Subcutaneous abdominal adipose tissue (tissue), 5 donors: ENCODE measurements at regions not wholly inside any gene's neighbourhood (a gene's known extent, or its start where the extent isn't known, plus 50 kb on each side); places are given as distances from the start of the nearest gene placed in this dataset.

Experiments used
- H3K27ac ChIP-seq: one replicate; pipeline ENCODE4 v1.7.0; 2013; ENCODE audit warnings: low read depth, mild to moderate bottlenecking, inconsistent platforms, low read length, moderate library complexity
- H3K27me3 ChIP-seq, 5 donors: one replicate each; pipeline ENCODE4 v1.7.0; 2013; ENCODE audit warnings: low read length in 5 of 5, inconsistent platforms in 1 of 5; ENCODE audit not compliant: control insufficient read depth in 5 of 5, insufficient read depth in 4 of 5
- H3K36me3 ChIP-seq, 5 donors: one replicate each; pipeline ENCODE4 v1.7.0; 2013; ENCODE audit warnings: low read length in 5 of 5; ENCODE audit not compliant: control insufficient read depth in 5 of 5, insufficient read depth in 5 of 5
- H3K4me1 ChIP-seq, 5 donors: one replicate each; pipeline ENCODE4 v1.7.0; 2013; ENCODE audit warnings: low read length in 5 of 5, mild to moderate bottlenecking in 3 of 5, moderate library complexity in 1 of 5; ENCODE audit not compliant: control insufficient read depth in 5 of 5, insufficient read depth in 5 of 5
- H3K4me3 ChIP-seq, 5 donors: one replicate each; pipeline ENCODE4 v1.7.0; 2013; ENCODE audit warnings: low read length in 5 of 5, low read depth in 1 of 5
- H3K9ac ChIP-seq, 5 donors: one replicate each; pipeline ENCODE4 v1.7.0; 2013; ENCODE audit warnings: low read length in 5 of 5, mild to moderate bottlenecking in 4 of 5, moderate library complexity in 3 of 5
- H3K9me3 ChIP-seq, 5 donors: one replicate each; pipeline ENCODE4 v1.7.0; 2013; ENCODE audit warnings: low read length in 5 of 5; ENCODE audit not compliant: control insufficient read depth in 5 of 5
- donor health status: healthy.
- donor health status: healthy.
- donor health status: healthy.
- donor health status: healthy.
- donor health status: healthy.

DNA sequence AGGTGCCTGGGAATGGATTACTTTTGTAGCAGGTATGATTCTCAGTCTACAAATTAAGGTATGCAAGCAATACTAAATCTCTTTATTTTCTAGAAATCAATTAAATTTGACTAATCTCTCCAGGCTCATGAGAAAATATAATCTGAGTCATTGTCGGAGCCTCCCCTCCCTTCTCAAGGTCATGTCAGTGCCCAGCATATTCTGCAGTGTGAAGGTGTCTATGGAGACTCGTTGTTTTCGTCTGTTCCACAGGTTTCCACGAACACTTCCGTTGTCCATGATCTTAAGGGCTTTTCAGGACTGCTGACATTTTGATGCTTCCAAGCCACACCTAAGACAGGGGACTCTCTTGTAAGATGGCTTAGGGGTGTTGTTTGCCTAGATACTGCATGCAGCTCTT, 56.6 kb upstream of the SCOC start:
- Histone ChIP-seq H3K27ac (no peak overlapping the region), H3K4me1 (peaks cover 2 to 27% (median 6%) of the 10 kb centered on the region in 5 donors), H3K9ac (no peak overlapping the region), H3K36me3 (no peaks in the 10 kb centered on the region), H3K9me3 (peaks cover 0 to 2% (median 0%) of the 10 kb centered on the region in 5 donors), H3K4me3 (no peak overlapping the region), H3K27me3 (no peaks in the 10 kb centered on the region)

GRCh38 chr4:140315970-140316369, 57.5 kb upstream of the SCOC start:
- H3K27me3 ChIP-seq, result no peaks in the 10 kb centered on the region
- no peak overlapping the region for H3K27ac ChIP-seq
- no peak overlapping the region for H3K4me3 ChIP-seq
- no peaks in the 10 kb centered on the region for H3K9me3 ChIP-seq
- H3K4me1 ChIP-seq, result peaks cover 2 to 27% (median 6%) of the 10 kb centered on the region in 5 donors
- H3K36me3 ChIP-seq, result no peaks in the 10 kb centered on the region
- H3K9ac ChIP-seq, result no peak overlapping the region

DNA sequence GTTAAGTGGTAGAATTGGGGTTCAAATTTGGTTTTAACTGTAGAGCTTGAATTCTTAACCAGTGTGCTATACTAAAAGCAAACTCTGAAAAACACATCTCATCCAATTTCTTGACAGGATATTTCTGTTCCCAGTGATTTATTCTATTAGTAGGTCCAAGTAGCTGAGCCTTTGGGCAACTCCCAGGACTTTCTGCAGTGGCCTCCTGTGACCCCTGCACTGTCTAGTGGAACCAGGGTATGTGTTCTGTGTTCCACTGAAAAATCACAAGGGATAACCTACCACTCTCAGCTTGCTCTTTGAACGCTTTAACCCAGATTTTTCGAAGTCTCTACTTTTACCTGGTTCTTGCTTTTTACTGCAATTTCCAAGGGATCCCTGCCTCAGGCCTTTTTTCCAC, 58.0 kb upstream of the SCOC start:
- no peaks in the 10 kb centered on the region for H3K9me3 ChIP-seq
- H3K9ac ChIP-seq, result no peak overlapping the region
- H3K27me3 ChIP-seq, result no peaks in the 10 kb centered on the region
- no peak overlapping the region for H3K4me3 ChIP-seq
- H3K27ac ChIP-seq, result no peak overlapping the region
- peaks cover 2 to 27% (median 6%) of the 10 kb centered on the region in 5 donors for H3K4me1 ChIP-seq
- H3K36me3 ChIP-seq, result no peaks in the 10 kb centered on the region

GRCh38 chr4:140315019-140315418, 58.4 kb upstream of the SCOC start:
- peaks cover 2 to 24% (median 6%) of the 10 kb centered on the region in 5 donors for H3K4me1 ChIP-seq

DNA sequence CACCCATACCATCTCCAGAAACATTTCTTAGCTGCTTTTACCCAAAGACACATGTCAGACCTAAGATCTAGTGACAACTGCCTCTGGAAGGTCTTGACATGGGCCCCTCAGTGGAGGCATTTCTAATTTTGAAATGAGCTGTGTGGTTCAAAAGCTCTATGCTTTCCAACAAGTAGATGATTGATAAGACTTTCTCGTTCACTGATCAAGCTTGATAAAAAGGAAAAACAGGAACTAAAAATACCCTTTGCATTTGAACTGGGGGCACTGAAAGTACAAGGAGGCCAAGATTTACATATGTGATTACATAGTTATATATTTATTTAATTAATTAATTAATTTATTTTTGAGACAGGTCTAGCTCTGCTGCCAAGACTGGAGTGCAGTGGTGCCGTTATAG, 61.3 kb upstream of the SCOC start:
- H3K9ac ChIP-seq, result no peak overlapping the region
- H3K27me3 ChIP-seq, result no peaks in the 10 kb centered on the region

More at GRCh38 chr4:140315019-140315418, 58.4 kb upstream of the SCOC start:
- Histone ChIP-seq H3K4me3 (no peak overlapping the region), H3K27ac (no peak overlapping the region), H3K9me3 (no peaks in the 10 kb centered on the region), H3K27me3 (no peaks in the 10 kb centered on the region), H3K9ac (no peak overlapping the region), H3K36me3 (no peaks in the 10 kb centered on the region)

GRCh38 chr4:140311257-140311835, 62.1 kb upstream of the SCOC start:
- no peaks in the 10 kb centered on the region for H3K9me3 ChIP-seq
- H3K27me3 ChIP-seq, result no peaks in the 10 kb centered on the region
- H3K4me3 ChIP-seq, result no peak overlapping the region
- peaks cover 6 to 38% (median 26%) of the 10 kb centered on the region in 5 donors for H3K4me1 ChIP-seq
- no peak overlapping the region for H3K27ac ChIP-seq
- no peak overlapping the region for H3K9ac ChIP-seq
- H3K36me3 ChIP-seq, result no peaks in the 10 kb centered on the region

More for the DNA sequence above, 61.3 kb upstream of the SCOC start:
- Histone ChIP-seq H3K4me3 (no peak overlapping the region), H3K27ac (no peak overlapping the region), H3K4me1 (peaks cover 6 to 38% (median 26%) of the 10 kb centered on the region in 5 donors), H3K9me3 (no peaks in the 10 kb centered on the region), H3K36me3 (no peaks in the 10 kb centered on the region)

GRCh38 chr4:140309124-140309870, 64.1 kb upstream of the SCOC start:
- H3K4me3 ChIP-seq, result no peak overlapping the region
- H3K9me3 ChIP-seq, result no peaks in the 10 kb centered on the region
- H3K27ac ChIP-seq, result no peak overlapping the region
- H3K4me1 ChIP-seq, result peaks cover 4 to 21% (median 15%) of the 10 kb centered on the region in 5 donors
- H3K27me3 ChIP-seq, result no peaks in the 10 kb centered on the region
- no peaks in the 10 kb centered on the region for H3K36me3 ChIP-seq
- no peak overlapping the region for H3K9ac ChIP-seq

DNA sequence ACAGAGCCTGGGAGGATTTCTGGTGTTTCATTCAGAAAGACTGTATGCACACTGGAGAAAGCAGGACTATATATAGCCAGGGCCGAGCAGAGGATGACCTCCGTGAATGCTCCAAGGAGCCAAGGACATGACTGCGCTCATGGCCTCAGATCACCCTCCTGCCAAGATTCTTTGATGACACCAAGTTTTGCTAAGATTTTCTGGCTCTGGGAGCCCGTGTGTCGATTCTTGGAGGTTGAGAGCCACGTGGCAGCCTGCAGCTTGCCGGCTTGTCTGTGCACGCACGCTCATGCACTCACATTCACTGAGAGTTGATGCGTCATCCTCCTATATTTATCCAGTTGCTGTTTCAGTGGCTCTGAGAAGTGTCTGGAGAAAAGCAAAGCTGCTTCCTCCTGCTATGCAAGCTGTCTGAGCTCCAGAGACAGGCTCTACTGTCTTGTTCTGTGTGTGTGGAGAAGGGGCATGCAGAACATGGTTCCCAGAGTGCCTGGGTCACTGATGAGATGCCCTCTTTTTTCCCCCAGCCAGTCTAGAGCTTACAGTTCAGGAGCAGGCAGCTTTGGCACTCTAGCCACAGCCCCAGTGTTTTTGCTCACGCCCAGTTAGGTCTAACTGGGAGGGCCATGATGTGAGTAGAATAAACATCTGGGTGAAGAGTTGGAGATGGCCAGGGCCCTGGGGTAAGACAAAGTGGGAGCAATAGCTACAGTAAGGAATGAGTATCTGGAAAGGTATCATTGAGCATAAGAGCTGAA, 64.9 kb upstream of the SCOC start:
- Histone ChIP-seq H3K36me3 (no peaks in the 10 kb centered on the region), H3K27me3 (no peaks in the 10 kb centered on the region), H3K27ac (no peak overlapping the region), H3K4me1 (peaks cover 4 to 20% (median 15%) of the 10 kb centered on the region in 5 donors), H3K9me3 (no peaks in the 10 kb centered on the region), H3K9ac (no peak overlapping the region), H3K4me3 (no peak overlapping the region)

DNA sequence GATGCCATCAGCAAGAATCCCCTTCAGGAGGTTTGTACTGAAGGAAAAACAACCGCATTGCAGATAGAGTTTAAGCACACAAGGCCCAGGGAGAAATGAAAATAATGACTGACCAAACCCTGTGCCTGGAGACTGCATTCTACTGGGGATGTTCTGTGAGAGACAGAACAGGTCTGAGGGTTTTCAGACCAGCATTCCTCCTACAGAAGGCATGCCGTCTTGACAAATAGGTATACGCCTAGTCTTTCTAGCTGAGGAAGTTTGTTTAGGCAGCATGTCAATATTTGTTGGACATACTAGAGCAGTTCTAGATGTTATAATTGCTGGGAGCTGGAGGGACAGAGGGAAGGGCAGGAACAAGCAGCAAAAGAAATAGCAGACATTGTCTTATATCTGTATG, 68.4 kb upstream of the SCOC start:
- Histone ChIP-seq H3K9ac (no peak overlapping the region), H3K4me1 (peaks cover 4 to 20% (median 15%) of the 10 kb centered on the region in 5 donors), H3K27me3 (no peaks in the 10 kb centered on the region), H3K36me3 (no peaks in the 10 kb centered on the region), H3K27ac (no peak overlapping the region), H3K9me3 (no peaks in the 10 kb centered on the region), H3K4me3 (no peak overlapping the region)

DNA sequence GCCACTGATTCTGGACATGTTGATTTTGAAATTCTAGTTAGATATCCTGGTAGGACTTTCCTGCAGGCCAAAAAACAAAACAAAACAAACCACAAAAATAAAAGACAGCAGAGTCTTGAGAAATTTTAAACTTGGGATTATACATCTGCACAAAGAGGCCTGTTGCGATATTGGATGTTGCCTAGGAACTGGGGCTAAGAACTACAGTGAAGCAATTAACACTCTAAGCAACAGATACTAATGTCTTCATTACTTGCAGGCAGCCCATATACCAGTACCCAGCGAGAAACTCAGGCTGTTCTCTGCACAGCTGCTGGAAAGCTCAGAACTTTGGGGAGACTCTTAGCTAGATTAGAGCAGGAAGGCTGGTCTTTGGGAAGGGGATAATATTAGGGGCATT, 69.1 kb upstream of the SCOC start:
- Histone ChIP-seq H3K9ac (no peak overlapping the region), H3K27ac (no peak overlapping the region), H3K9me3 (no peaks in the 10 kb centered on the region)

More for the DNA sequence above, 69.1 kb upstream of the SCOC start:
- H3K27me3 ChIP-seq, result no peaks in the 10 kb centered on the region
- H3K4me1 ChIP-seq, result peaks cover 4 to 15% (median 14%) of the 10 kb centered on the region in 5 donors
- H3K36me3 ChIP-seq, result no peaks in the 10 kb centered on the region
- no peak overlapping the region for H3K4me3 ChIP-seq
